CD14-positive monocyte (primary cell): ENCODE measurements at regions not wholly inside any gene's neighbourhood (a gene's known extent, or its start where the extent isn't known, plus 50 kb on each side); places are given as distances from the start of the nearest gene placed in this dataset.

Experiments
- DNase-seq, 3 donors: peaks; one replicate each; pipeline ENCODE4 v3.0.0-alpha.2; 2011 to 2022
- H2AFZ ChIP-seq: 2 replicates; pipeline ENCODE4 v1.6.0; 2012; ENCODE audit warnings: mild to moderate bottlenecking, low read depth, low read length, inconsistent platforms; ENCODE audit not compliant: insufficient read depth, poor library complexity, severe bottlenecking
- H3K27ac ChIP-seq, 2 donors: 1 replicate in 1 of 2; 2 replicates in 1 of 2; pipeline ENCODE4 v1.5.1; 2012 to 2013; ENCODE audit warnings: low read length in 2 of 2, control low read depth in 1 of 2, inconsistent platforms in 1 of 2, low read depth in 1 of 2, mild to moderate bottlenecking in 1 of 2
- H3K27me3 ChIP-seq, 2 donors: one replicate each; pipeline versions ENCODE4 v1.6.0 to v1.6.1; 2011 to 2013; ENCODE audit warnings: low read length in 2 of 2; ENCODE audit not compliant: control insufficient read depth in 2 of 2, insufficient read depth in 2 of 2
- H3K36me3 ChIP-seq, 2 donors: replicated peaks in 1 of 2; 1 replicate in 1 of 2; 2 replicates in 1 of 2; pipeline versions ENCODE4 v1.5.1 to v1.6.1; 2012 to 2013; ENCODE audit warnings: low read length in 2 of 2, control low read depth in 1 of 2, inconsistent platforms in 1 of 2, mild to moderate bottlenecking in 1 of 2; ENCODE audit not compliant: insufficient read depth in 2 of 2, control insufficient read depth in 1 of 2
- H3K4me1 ChIP-seq, 2 donors: 1 replicate in 1 of 2; 2 replicates in 1 of 2; pipeline versions ENCODE4 v1.5.1 to v1.6.1; 2012 to 2013; ENCODE audit warnings: low read length in 2 of 2, control low read depth in 1 of 2, inconsistent platforms in 1 of 2, mild to moderate bottlenecking in 1 of 2, moderate library complexity in 1 of 2; ENCODE audit not compliant: insufficient read depth in 2 of 2, control insufficient read depth in 1 of 2
- H3K4me2 ChIP-seq: replicated peaks from 2 replicates; pipeline ENCODE3; 2012; ENCODE audit warnings: low read length, moderate library complexity, mild to moderate bottlenecking; ENCODE audit not compliant: poor library complexity, severe bottlenecking; ENCODE audit errors: extremely low read depth
- H3K4me3 ChIP-seq, 3 experiments: fragments of 200-600 bp in 1 of 3; sonication (generic) in 1 of 3; replicated peaks in 1 of 3; 1 replicate in 2 of 3; 2 replicates in 1 of 3; pipeline ENCODE4 v1.5.1; 2011 to 2013; ENCODE audit warnings: low read length in 3 of 3, mild to moderate bottlenecking in 3 of 3, control low read depth in 2 of 3, low read depth in 2 of 3, inconsistent platforms in 1 of 3, moderate library complexity in 1 of 3
- H3K79me2 ChIP-seq: 2 replicates; pipeline ENCODE4 v1.6.0; 2012; ENCODE audit warnings: mild to moderate bottlenecking, control low read depth, inconsistent platforms, low read length, moderate library complexity; ENCODE audit not compliant: insufficient read depth
- H3K9ac ChIP-seq: 2 replicates; pipeline ENCODE4 v1.6.0; 2017; ENCODE audit warnings: low read length, mild to moderate bottlenecking; ENCODE audit not compliant: insufficient read depth, poor library complexity, severe bottlenecking
- H3K9me3 ChIP-seq, 2 donors: replicated peaks in 1 of 2; 1 replicate in 1 of 2; 2 replicates in 1 of 2; pipeline versions ENCODE4 v1.5.1 to v1.6.1; 2012 to 2013; ENCODE audit warnings: low read length in 2 of 2, control low read depth in 1 of 2; ENCODE audit not compliant: control insufficient read depth in 1 of 2, insufficient read depth in 1 of 2
- H4K20me1 ChIP-seq: 2 replicates; pipeline ENCODE4 v1.6.0; 2012; ENCODE audit warnings: mild to moderate bottlenecking, low read length, control low read depth, moderate library complexity; ENCODE audit not compliant: insufficient read depth
- H3K27ac Mint-ChIP-seq, 7 donors: one replicate each; pipeline ENCODE4 v1.8.0; 2020; ENCODE audit warnings: mild to moderate bottlenecking in 7 of 7, mixed read lengths in 7 of 7, moderate library complexity in 6 of 7, inconsistent platforms in 2 of 7
- H3K27me3 Mint-ChIP-seq, 3 donors: one replicate each; pipeline ENCODE4 v1.8.0; 2021 to 2022; ENCODE audit warnings: low read depth in 3 of 3, mild to moderate bottlenecking in 3 of 3, mixed read lengths in 3 of 3, moderate library complexity in 3 of 3, inconsistent platforms in 1 of 3
- H3K36me3 Mint-ChIP-seq, 2 donors: one replicate each; pipeline ENCODE4 v1.8.0; 2020; ENCODE audit warnings: mixed read lengths in 2 of 2, inconsistent platforms in 1 of 2, mild to moderate bottlenecking in 1 of 2
- H3K4me1 Mint-ChIP-seq: one replicate; pipeline ENCODE4 v1.8.0; 2020; ENCODE audit warnings: mild to moderate bottlenecking, mixed read lengths
- H3K4me3 Mint-ChIP-seq, 2 donors: one replicate each; pipeline ENCODE4 v1.8.0; 2020; ENCODE audit warnings: mild to moderate bottlenecking in 2 of 2, mixed read lengths in 2 of 2, moderate library complexity in 1 of 2
- H3K9me3 Mint-ChIP-seq, 7 donors: one replicate each; pipeline ENCODE4 v1.8.0; 2020 to 2022; ENCODE audit warnings: mixed read lengths in 7 of 7, mild to moderate bottlenecking in 6 of 7, moderate library complexity in 6 of 7, inconsistent platforms in 2 of 7
- CTCF ChIP-seq: fragments of 200-600 bp; IDR thresholded peaks from one replicate; pipeline ENCODE4 v1.8.0; 2022; ENCODE audit warnings: antibody characterized with exemption, mild to moderate bottlenecking
- WGBS: methylation state at CpG from one replicate; pipeline ENCODE4 v1.1.5; 2013; ENCODE audit warnings: missing lambda C conversion rate; ENCODE audit not compliant: insufficient coverage; 5-methylcytosine and 5-hydroxymethylcytosine counted together
- intact Hi-C, 2 donors: fragments of 100-400 bp; cut with micrococcal nuclease; formaldehyde crosslinking; loops; one replicate each; pipeline versions ENCODE4 v1.15.0 to v1.15.1; 2023

- H3K79me2 ChIP-seq = no peaks in the 10 kb centered on the region
- no peak overlapping the region for H2AFZ ChIP-seq
- WGBS = 83% methylated on average over 1 of the region's 2 CpGs
- H3K4me1 Mint-ChIP-seq = peaks cover 14% of the 10 kb centered on the region
- no peak overlapping the region for H3K4me2 ChIP-seq
- no peak for DNase-seq
- no peak overlapping the region for H3K4me3 ChIP-seq
- peaks cover 0 to 4% of the 10 kb centered on the region in 2 donors for H3K4me1 ChIP-seq
- no peaks in the 10 kb centered on the region for H3K36me3 ChIP-seq
- H3K27me3 Mint-ChIP-seq = peaks cover 11 to 12% (median 12%) of the 10 kb centered on the region in 3 donors
- no peak overlapping the region for H3K9ac ChIP-seq
- no peak overlapping the region for H3K4me3 Mint-ChIP-seq
- H3K9me3 Mint-ChIP-seq = peaks cover 2 to 17% (median 7%) of the 10 kb centered on the region in 7 donors
- no peaks in the 10 kb centered on the region for H4K20me1 ChIP-seq
- H3K27ac Mint-ChIP-seq = peak overlapping the region in 2 of 7 donors; percentile 2 to 55
- H3K27ac ChIP-seq = no peak overlapping the region
- intact Hi-C loops = no loop called here
- H3K27me3 ChIP-seq = peaks cover 0 to 5% of the 10 kb centered on the region in 2 donors
- H3K9me3 ChIP-seq = peaks cover 0 to 4% of the 10 kb centered on the region in 2 donors
- no peak for TF ChIP-seq CTCF
- no peaks in the 10 kb centered on the region for H3K36me3 Mint-ChIP-seq
Observed at GRCh38 chr1:227451057-227451456, 112.3 kb upstream of the ZNF678 start.

GRCh38 chr1:227450489-227450888 is 112.9 kb upstream of the ZNF678 start:
- Mint-ChIP-seq H3K9me3 (peaks cover 2 to 17% (median 7%) of the 10 kb centered on the region in 7 donors), H3K27me3 (peaks cover 11 to 12% (median 11%) of the 10 kb centered on the region in 3 donors), H3K36me3 (no peaks in the 10 kb centered on the region), H3K27ac (peak overlapping the region in 1 of 7 donors; percentile 2), H3K4me3 (no peak overlapping the region), H3K4me1 (peaks cover 14% of the 10 kb centered on the region)
- Histone ChIP-seq H4K20me1 (no peaks in the 10 kb centered on the region), H3K9me3 (peaks cover 0 to 4% of the 10 kb centered on the region in 2 donors), H3K4me1 (peaks cover 0 to 4% of the 10 kb centered on the region in 2 donors), H3K4me3 (no peak overlapping the region), H3K36me3 (no peaks in the 10 kb centered on the region), H3K27me3 (peaks cover 0 to 5% of the 10 kb centered on the region in 2 donors), H3K79me2 (no peaks in the 10 kb centered on the region), H3K27ac (no peak overlapping the region), H3K4me2 (no peak overlapping the region), H3K9ac (no peak overlapping the region), H2AFZ (no peak overlapping the region)
- intact Hi-C loops = no loop called here
- 17% methylated on average over 1 of the region's 2 CpGs for WGBS
- TF ChIP-seq CTCF = no peak
- no peak for DNase-seq
